Mucosa of descending colon (tissue), 3 donors: ENCODE measurements at regions not wholly inside any gene's neighbourhood (a gene's known extent, or its start where the extent isn't known, plus 50 kb on each side); places are given as distances from the start of the nearest gene placed in this dataset.

Experiments used
- ATAC-seq: fragments of 200-7000 bp; cut with Tn5 transposase; one replicate; pipeline ENCODE4 v1.9.1; 2020; ENCODE audit warnings: mild to moderate bottlenecking, moderate library complexity
- DNase-seq, 3 donors: peaks; one replicate each; pipeline ENCODE4 v3.0.0-alpha.2; 2020
- H3K36me3 ChIP-seq: fragments of 200-600 bp; one replicate; pipeline ENCODE4 v1.8.0; 2021; ENCODE audit warnings: low read depth, mild to moderate bottlenecking
- H3K4me1 ChIP-seq: fragments of 200-600 bp; one replicate; pipeline ENCODE4 v1.8.0; 2021; ENCODE audit warnings: low read depth, mild to moderate bottlenecking
- H3K4me3 ChIP-seq: fragments of 200-600 bp; one replicate; pipeline ENCODE4 v1.8.0; 2021; ENCODE audit warnings: mild to moderate bottlenecking
- H3K9me3 ChIP-seq: fragments of 200-600 bp; one replicate; pipeline ENCODE4 v1.8.0; 2021; ENCODE audit warnings: mild to moderate bottlenecking
- CTCF ChIP-seq: fragments of 200-600 bp; IDR thresholded peaks from one replicate; pipeline ENCODE4 v1.8.0; 2022; ENCODE audit warnings: antibody characterized with exemption, mild to moderate bottlenecking
- intact Hi-C, 2 donors: fragments of 100-400 bp; cut with DNase I in 1 of 2; cut with micrococcal nuclease in 1 of 2; formaldehyde crosslinking; loops; one replicate each; pipeline versions ENCODE4 v1.11.0 to v1.11.1; 2022; cut with DNase I, micrococcal nuclease
- donor health status: DM: no; HTN: no; CAD: no; lungs with moderate emphysema.
- donor health status: DM: no; HTN: no; CAD: no.
- donor health status: DM: no; HTN: yes; CAD: no.

DNA sequence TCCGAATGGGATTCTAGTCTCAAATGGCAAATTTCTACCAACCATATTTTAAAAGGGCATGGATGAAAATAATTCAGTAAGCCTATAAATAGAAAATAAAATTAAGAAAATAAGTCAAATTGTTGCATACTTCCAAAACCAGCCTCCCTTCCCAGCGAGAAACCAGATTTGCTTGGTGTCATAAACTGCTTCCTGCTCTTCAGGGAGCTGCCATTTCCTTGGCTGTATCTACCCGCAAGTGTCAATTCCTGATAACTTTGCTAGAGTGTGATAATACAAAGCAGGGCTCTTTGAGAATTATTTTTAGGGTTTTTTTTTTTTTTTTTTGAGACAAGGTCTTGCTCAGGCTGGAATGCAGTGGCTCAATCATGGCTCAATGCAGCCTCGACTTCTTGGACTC, 62.3 kb downstream of the S1PR1 start:
- ATAC-seq (no peak), DNase-seq (no peak)
- Histone ChIP-seq H3K9me3 (no peaks in the 10 kb centered on the region), H3K4me1 (no peaks in the 10 kb centered on the region), H3K36me3 (no peaks in the 10 kb centered on the region), H3K4me3 (no peak overlapping the region)
- intact Hi-C loops: no loop called here
- TF ChIP-seq CTCF: no peak

DNA sequence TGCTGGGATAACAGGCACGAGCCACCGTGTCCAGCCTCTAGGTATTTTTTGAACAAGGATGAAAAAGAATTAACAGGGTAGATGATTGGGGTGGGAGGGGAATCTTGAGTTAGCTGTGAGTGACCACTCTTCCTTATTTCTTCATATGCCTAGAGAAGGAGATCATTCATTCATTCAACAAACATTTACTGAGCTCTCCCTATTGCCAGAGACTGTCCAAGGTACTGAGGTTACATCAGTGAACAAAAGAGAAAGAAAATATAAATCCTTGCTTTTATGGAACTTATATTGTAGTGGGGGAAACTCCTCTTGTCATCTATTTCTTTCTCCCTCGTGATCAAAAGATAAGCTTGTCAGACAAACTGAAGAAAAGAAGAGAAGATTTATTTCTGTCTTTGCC, 62.9 kb downstream of the S1PR1 start:
- no peaks in the 10 kb centered on the region for H3K4me1 ChIP-seq
- H3K36me3 ChIP-seq: no peaks in the 10 kb centered on the region
- no peaks in the 10 kb centered on the region for H3K9me3 ChIP-seq
- TF ChIP-seq CTCF: no peak
- ATAC-seq: no peak
- DNase-seq: no peak
- H3K4me3 ChIP-seq: no peak overlapping the region
- intact Hi-C loops: loop anchor here in 1 of 2 donors (10.0 kb wide), 1 partner anchor 55 kb away; no protein-coding TSS in a partner anchor

DNA sequence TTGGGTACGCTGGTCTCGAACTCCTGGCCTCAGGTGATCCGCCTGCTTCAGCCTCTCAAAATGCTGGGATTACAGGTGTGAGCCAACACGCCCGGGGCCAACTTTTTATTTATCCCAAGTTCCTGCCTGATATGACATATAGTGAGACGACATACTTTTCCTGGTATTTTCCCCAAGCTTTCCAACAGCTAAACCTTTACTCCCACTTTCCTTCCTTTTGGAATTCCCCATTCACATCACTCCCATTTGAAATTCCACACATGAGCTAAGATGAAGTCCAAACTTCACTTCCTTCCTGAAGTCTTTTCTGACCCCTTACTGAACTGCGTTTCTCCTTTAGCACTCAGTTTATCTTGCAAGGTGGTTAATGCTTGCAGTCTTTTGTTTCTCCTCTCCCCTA, 64.1 kb downstream of the S1PR1 start:
- no peaks in the 10 kb centered on the region for H3K4me1 ChIP-seq
- TF ChIP-seq CTCF: no peak
- no peaks in the 10 kb centered on the region for H3K36me3 ChIP-seq
- H3K9me3 ChIP-seq: no peaks in the 10 kb centered on the region
- ATAC-seq (no peak), DNase-seq (no peak)
- H3K4me3 ChIP-seq: no peak overlapping the region
- intact Hi-C loops: loop anchor here in 1 of 2 donors (10.0 kb wide), 1 partner anchor 54 kb away; no protein-coding TSS in a partner anchor

GRCh38 chr1:101301446-101302057, 64.7 kb downstream of the S1PR1 start:
- DNase-seq (no peak), ATAC-seq (no peak)
- Histone ChIP-seq H3K36me3 (no peaks in the 10 kb centered on the region), H3K4me1 (no peaks in the 10 kb centered on the region), H3K9me3 (no peaks in the 10 kb centered on the region), H3K4me3 (no peak overlapping the region)
- intact Hi-C loops: loop anchor here in 1 of 2 donors (10.0 kb wide), 1 partner anchor 53 kb away; no protein-coding TSS in a partner anchor
- TF ChIP-seq CTCF: no peak

- H3K36me3 ChIP-seq: no peaks in the 10 kb centered on the region
- intact Hi-C loops: loop anchor here in 1 of 2 donors (10.0 kb wide), 1 partner anchor 52 kb away; no protein-coding TSS in a partner anchor
- no peaks in the 10 kb centered on the region for H3K4me1 ChIP-seq
- TF ChIP-seq CTCF: no peak
- no peak for DNase-seq
- no peak overlapping the region for H3K4me3 ChIP-seq
- no peak for ATAC-seq
- no peaks in the 10 kb centered on the region for H3K9me3 ChIP-seq
Measured at GRCh38 chr1:101302831-101303511, 66.2 kb downstream of the S1PR1 start.
